ENCODE measurements at regions not wholly inside any gene's neighbourhood (a gene's known extent, or its start where the extent isn't known, plus 50 kb on each side); places are given as distances from the start of the nearest gene placed in this dataset.

DNA sequence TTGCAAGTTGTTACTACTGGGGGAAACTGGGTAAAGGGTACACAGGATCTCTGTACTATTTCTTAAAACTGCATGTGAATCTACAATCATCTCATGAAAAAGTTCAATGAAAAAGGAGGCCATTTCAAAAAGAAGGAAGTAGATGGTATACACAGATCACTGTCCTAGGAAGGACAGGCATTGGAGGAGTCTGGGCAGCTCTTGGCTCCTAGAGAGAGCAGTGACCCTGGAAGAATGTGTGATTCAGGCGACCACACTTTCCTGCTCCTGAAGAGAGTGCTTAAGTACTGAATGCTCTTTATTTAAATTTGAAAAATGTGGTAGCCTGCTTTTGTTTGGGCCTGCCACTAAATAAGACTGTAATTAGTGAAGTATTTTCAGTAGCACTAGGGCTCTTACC, 318.1 kb upstream of the CASK start:
- no peak overlapping the region for H2AFZ ChIP-seq (ENCODE audit: low read length)
- no peaks in the 10 kb centered on the region for H3K27me3 ChIP-seq (replicated peaks; ENCODE audit: insufficient read depth, low read length)
- TF ChIP-seq EZH2phosphoT487 (IDR thresholded peaks at IDR 0.05; ENCODE audit: low read length) (no peak), EZH2 (optimal IDR thresholded peaks at IDR 0.05; ENCODE audit: low read depth, low read length) (no peak)
- TF ChIP-seq, protein P1, sequence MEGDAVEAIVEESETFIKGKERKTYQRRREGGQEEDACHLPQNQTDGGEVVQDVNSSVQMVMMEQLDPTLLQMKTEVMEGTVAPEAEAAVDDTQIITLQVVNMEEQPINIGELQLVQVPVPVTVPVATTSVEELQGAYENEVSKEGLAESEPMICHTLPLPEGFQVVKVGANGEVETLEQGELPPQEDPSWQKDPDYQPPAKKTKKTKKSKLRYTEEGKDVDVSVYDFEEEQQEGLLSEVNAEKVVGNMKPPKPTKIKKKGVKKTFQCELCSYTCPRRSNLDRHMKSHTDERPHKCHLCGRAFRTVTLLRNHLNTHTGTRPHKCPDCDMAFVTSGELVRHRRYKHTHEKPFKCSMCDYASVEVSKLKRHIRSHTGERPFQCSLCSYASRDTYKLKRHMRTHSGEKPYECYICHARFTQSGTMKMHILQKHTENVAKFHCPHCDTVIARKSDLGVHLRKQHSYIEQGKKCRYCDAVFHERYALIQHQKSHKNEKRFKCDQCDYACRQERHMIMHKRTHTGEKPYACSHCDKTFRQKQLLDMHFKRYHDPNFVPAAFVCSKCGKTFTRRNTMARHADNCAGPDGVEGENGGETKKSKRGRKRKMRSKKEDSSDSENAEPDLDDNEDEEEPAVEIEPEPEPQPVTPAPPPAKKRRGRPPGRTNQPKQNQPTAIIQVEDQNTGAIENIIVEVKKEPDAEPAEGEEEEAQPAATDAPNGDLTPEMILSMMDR (IDR thresholded peaks at IDR 0.05; ENCODE audit: low read length) = no peak

DNA sequence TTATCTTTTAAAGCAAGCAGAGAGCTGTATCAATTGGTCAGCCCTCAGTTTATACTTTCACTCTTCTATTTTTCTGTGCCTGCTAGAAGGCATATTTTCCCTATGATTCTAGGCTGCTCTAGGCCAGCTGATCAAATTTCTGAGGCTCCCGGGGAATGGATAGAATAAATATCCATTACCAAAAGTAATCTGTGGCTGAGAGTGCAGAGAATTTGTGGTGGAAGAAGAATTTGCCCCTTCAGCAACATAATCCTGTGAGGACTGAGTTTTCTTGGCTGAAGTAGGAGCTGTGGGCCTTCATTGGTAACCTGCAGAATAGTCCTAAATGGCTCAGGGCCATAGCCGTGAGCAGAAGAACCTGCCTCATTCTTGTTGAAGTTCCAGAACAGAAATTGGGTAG, 314.6 kb upstream of the CASK start:
- Histone ChIP-seq H3K4me2 (ENCODE audit: low read depth, low read length) (no peak overlapping the region), H3K9me3 (replicated peaks; ENCODE audit: insufficient read depth, low read length) (no peaks in the 10 kb centered on the region), H3K9ac (ENCODE audit: low read length) (no peak overlapping the region), H3K27ac (ENCODE audit: low read length) (no peak overlapping the region), H3K4me1 (ENCODE audit: low read length) (no peaks in the 10 kb centered on the region), H3K9me2 (replicated peaks; ENCODE audit: insufficient read depth, low read length) (no peaks in the 10 kb centered on the region), H4K20me1 (ENCODE audit: insufficient read depth, low read length) (no peaks in the 10 kb centered on the region), H3F3A (ENCODE audit: insufficient read depth, low read length) (no peaks in the 10 kb centered on the region), H3K36me3 (replicated peaks; ENCODE audit: insufficient read depth, low read length) (no peaks in the 10 kb centered on the region), H3K27me3 (replicated peaks; ENCODE audit: insufficient read depth, low read length) (no peaks in the 10 kb centered on the region), H2AFZ (ENCODE audit: low read length) (no peak overlapping the region), H3K79me2 (ENCODE audit: low read length) (no peaks in the 10 kb centered on the region), H3K4me3 (ENCODE audit: low read length) (no peak overlapping the region)
- no peak for TF ChIP-seq EZH2phosphoT487 (IDR thresholded peaks at IDR 0.05; ENCODE audit: low read length)
- TF ChIP-seq EZH2 (optimal IDR thresholded peaks at IDR 0.05; ENCODE audit: low read depth, low read length) = no peak
- TF ChIP-seq, protein P1 (IDR thresholded peaks at IDR 0.05; ENCODE audit: low read length) = no peak
- DNase-seq = no peak

More for the DNA sequence above, 318.1 kb upstream of the CASK start:
- no peak overlapping the region for H3K4me3 ChIP-seq (ENCODE audit: low read length)
- no peak overlapping the region for H3K9ac ChIP-seq (ENCODE audit: low read length)
- no peaks in the 10 kb centered on the region for H3K9me3 ChIP-seq (replicated peaks; ENCODE audit: insufficient read depth, low read length)
- no peaks in the 10 kb centered on the region for H4K20me1 ChIP-seq (ENCODE audit: insufficient read depth, low read length)
- no peak for DNase-seq
- H3K4me1 ChIP-seq (ENCODE audit: low read length) = no peaks in the 10 kb centered on the region
- H3K36me3 ChIP-seq (replicated peaks; ENCODE audit: insufficient read depth, low read length) = no peaks in the 10 kb centered on the region
- no peaks in the 10 kb centered on the region for H3F3A ChIP-seq (ENCODE audit: insufficient read depth, low read length)
- no peak overlapping the region for H3K27ac ChIP-seq (ENCODE audit: low read length)
- H3K79me2 ChIP-seq (ENCODE audit: low read length) = no peaks in the 10 kb centered on the region
- H3K4me2 ChIP-seq (ENCODE audit: low read depth, low read length) = no peak overlapping the region
- no peaks in the 10 kb centered on the region for H3K9me2 ChIP-seq (replicated peaks; ENCODE audit: insufficient read depth, low read length)

DNA sequence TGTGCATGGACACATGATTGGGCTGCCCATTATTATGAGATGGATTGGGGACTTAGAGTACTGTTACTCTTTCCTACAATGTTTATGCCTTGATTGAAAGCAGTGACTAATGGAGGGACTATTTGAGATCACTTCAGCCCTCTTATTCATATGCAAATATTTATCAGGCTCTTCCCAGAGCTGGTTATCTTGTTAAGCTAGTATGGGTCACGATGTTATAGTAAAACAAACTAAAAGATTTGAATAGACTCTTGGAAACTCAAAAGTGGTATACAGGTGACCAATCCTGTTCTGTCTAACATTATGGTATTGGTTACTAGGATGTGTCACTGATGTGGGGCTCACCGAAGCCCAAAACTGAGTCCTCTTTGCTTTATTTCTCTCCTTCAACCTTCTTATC, 306.2 kb upstream of the CASK start:
- no peaks in the 10 kb centered on the region for H4K20me1 ChIP-seq (ENCODE audit: insufficient read depth, low read length)
- H3K4me1 ChIP-seq (ENCODE audit: low read length) = no peaks in the 10 kb centered on the region
- H3K9me2 ChIP-seq (replicated peaks; ENCODE audit: insufficient read depth, low read length) = no peaks in the 10 kb centered on the region
- H3F3A ChIP-seq (ENCODE audit: insufficient read depth, low read length) = no peaks in the 10 kb centered on the region
- DNase-seq = no peak
- no peaks in the 10 kb centered on the region for H3K27me3 ChIP-seq (replicated peaks; ENCODE audit: insufficient read depth, low read length)
- no peak overlapping the region for H3K4me2 ChIP-seq (ENCODE audit: low read depth, low read length)
- H3K36me3 ChIP-seq (replicated peaks; ENCODE audit: insufficient read depth, low read length) = no peaks in the 10 kb centered on the region
- H3K27ac ChIP-seq (ENCODE audit: low read length) = no peak overlapping the region
- H3K9me3 ChIP-seq (replicated peaks; ENCODE audit: insufficient read depth, low read length) = no peaks in the 10 kb centered on the region
- no peak for TF ChIP-seq EZH2phosphoT487 (IDR thresholded peaks at IDR 0.05; ENCODE audit: low read length)
- no peak for TF ChIP-seq EZH2 (optimal IDR thresholded peaks at IDR 0.05; ENCODE audit: low read depth, low read length)
- TF ChIP-seq, protein P1 (IDR thresholded peaks at IDR 0.05; ENCODE audit: low read length) = no peak
- H2AFZ ChIP-seq (ENCODE audit: low read length) = no peak overlapping the region
- no peak overlapping the region for H3K4me3 ChIP-seq (ENCODE audit: low read length)
- no peaks in the 10 kb centered on the region for H3K79me2 ChIP-seq (ENCODE audit: low read length)
- H3K9ac ChIP-seq (ENCODE audit: low read length) = no peak overlapping the region

All from MM.1S (cell line).